ENCODE measurements at regions not wholly inside any gene's neighbourhood (a gene's known extent, or its start where the extent isn't known, plus 50 kb on each side); places are given as distances from the start of the nearest gene placed in this dataset.

GRCh38 chr18:68499141-68499540 is 215.8 kb downstream of the TMX3 start:
- Mint-ChIP-seq H3K9me3 (ENCODE audit: low read depth) (no peaks in the 10 kb centered on the region), H3K4me1 (ENCODE audit: low read depth) (peaks cover 1% of the 10 kb centered on the region), H3K27me3 (no peaks in the 10 kb centered on the region), H3K27ac (no peak overlapping the region), H3K4me3 (ENCODE audit: low read depth) (no peak overlapping the region), H3K36me3 (ENCODE audit: insufficient read depth) (no peaks in the 10 kb centered on the region)
- no peak for DNase-seq (ENCODE audit: low spot score, unreplicated experiment)
- no peak for TF ChIP-seq CTCF (IDR thresholded peaks at IDR 0.05; ENCODE audit: unreplicated experiment)

- no peaks in the 10 kb centered on the region for H3K27me3 Mint-ChIP-seq
- H3K27ac Mint-ChIP-seq: no peak overlapping the region
- no peak for DNase-seq (ENCODE audit: low spot score, unreplicated experiment)
- no peaks in the 10 kb centered on the region for H3K9me3 Mint-ChIP-seq (ENCODE audit: low read depth)
- peaks cover 1% of the 10 kb centered on the region for H3K4me1 Mint-ChIP-seq (ENCODE audit: low read depth)
- H3K36me3 Mint-ChIP-seq (ENCODE audit: insufficient read depth): no peaks in the 10 kb centered on the region
- H3K4me3 Mint-ChIP-seq (ENCODE audit: low read depth): no peak overlapping the region
- no peak for TF ChIP-seq CTCF (IDR thresholded peaks at IDR 0.05; ENCODE audit: unreplicated experiment)
Measured at GRCh38 chr18:68498636-68499035, 216.3 kb downstream of the TMX3 start.

GRCh38 chr18:68498185-68498584 is 216.7 kb downstream of the TMX3 start:
- Mint-ChIP-seq H3K36me3 (ENCODE audit: insufficient read depth) (no peaks in the 10 kb centered on the region), H3K4me3 (ENCODE audit: low read depth) (no peak overlapping the region), H3K9me3 (ENCODE audit: low read depth) (no peaks in the 10 kb centered on the region), H3K27ac (no peak overlapping the region), H3K4me1 (ENCODE audit: low read depth) (peaks cover 1% of the 10 kb centered on the region), H3K27me3 (no peaks in the 10 kb centered on the region)
- DNase-seq (ENCODE audit: low spot score, unreplicated experiment): no peak
- no peak for TF ChIP-seq CTCF (IDR thresholded peaks at IDR 0.05; ENCODE audit: unreplicated experiment)

GRCh38 chr18:68494802-68495581 is 219.9 kb downstream of the TMX3 start:
- TF ChIP-seq CTCF (IDR thresholded peaks at IDR 0.05; ENCODE audit: unreplicated experiment): no peak
- no peak for DNase-seq (ENCODE audit: low spot score, unreplicated experiment)
- Mint-ChIP-seq H3K27ac (no peak overlapping the region), H3K4me3 (ENCODE audit: low read depth) (no peak overlapping the region), H3K36me3 (ENCODE audit: insufficient read depth) (no peaks in the 10 kb centered on the region), H3K4me1 (ENCODE audit: low read depth) (peaks cover 6% of the 10 kb centered on the region), H3K9me3 (ENCODE audit: low read depth) (no peaks in the 10 kb centered on the region), H3K27me3 (no peaks in the 10 kb centered on the region)

- H3K4me3 Mint-ChIP-seq (ENCODE audit: low read depth): no peak overlapping the region
- peaks cover 9% of the 10 kb centered on the region for H3K4me1 Mint-ChIP-seq (ENCODE audit: low read depth)
- TF ChIP-seq CTCF (IDR thresholded peaks at IDR 0.05; ENCODE audit: unreplicated experiment): no peak
- no peaks in the 10 kb centered on the region for H3K9me3 Mint-ChIP-seq (ENCODE audit: low read depth)
- H3K27me3 Mint-ChIP-seq: no peaks in the 10 kb centered on the region
- no peak for DNase-seq (ENCODE audit: low spot score, unreplicated experiment)
- H3K27ac Mint-ChIP-seq: no peak overlapping the region
- no peaks in the 10 kb centered on the region for H3K36me3 Mint-ChIP-seq (ENCODE audit: insufficient read depth)
Measured at GRCh38 chr18:68489013-68489792, 225.7 kb downstream of the TMX3 start.

Measured in progenitor cell of endocrine pancreas (in vitro differentiated cells).